Retinal pigment epithelial cell (primary cell): ENCODE measurements at regions not wholly inside any gene's neighbourhood (a gene's known extent, or its start where the extent isn't known, plus 50 kb on each side); places are given as distances from the start of the nearest gene placed in this dataset.
"Not testable (repeated sequence)": the region's sequence is repeated elsewhere in the genome, so short reads cannot be mapped to it uniquely, and the experiment has no call there.

Experiments
- DNase-seq: peaks from one replicate; pipeline ENCODE4 v3.0.0-alpha.2; 2010; ENCODE audit warnings: low read depth
- H3K4me3 ChIP-seq: 2 replicates; pipeline ENCODE4 v1.5.1; 2011; ENCODE audit warnings: mild to moderate bottlenecking, low read length, control low read depth, moderate library complexity
- CTCF ChIP-seq: conservative IDR thresholded peaks from 2 replicates; pipeline ENCODE4 v1.5.1; 2011; ENCODE audit warnings: low read depth, low read length, control low read depth, inconsistent platforms

GRCh38 chr10:26938578-26938977 is 77.8 kb upstream of the ABI1 start:
- DNase-seq: no peak
- no peak for TF ChIP-seq CTCF
- no peak overlapping the region for H3K4me3 ChIP-seq

- TF ChIP-seq CTCF: no peak
- no peak overlapping the region for H3K4me3 ChIP-seq
- DNase-seq: no peak
Measured at GRCh38 chr10:26937371-26937770, 76.6 kb upstream of the ABI1 start.

- H3K4me3 ChIP-seq, DNase-seq: not testable (repeated sequence)
Measured at GRCh38 chr10:26934190-26934589, 73.4 kb upstream of the ABI1 start.

GRCh38 chr10:26932576-26932975 is 71.8 kb upstream of the ABI1 start:
- no peak overlapping the region for H3K4me3 ChIP-seq
- TF ChIP-seq CTCF: no peak
- DNase-seq: no peak

GRCh38 chr10:26931223-26931622 is 70.5 kb upstream of the ABI1 start:
- DNase-seq: no peak
- H3K4me3 ChIP-seq: peak overlapping the region; percentile 22
- TF ChIP-seq CTCF: no peak

- DNase-seq: not testable (repeated sequence)
Measured at GRCh38 chr10:26922824-26923223, 62.1 kb upstream of the ABI1 start.

GRCh38 chr10:26919156-26919860 is 58.5 kb upstream of the ABI1 start:
- not testable (repeated sequence) for H3K4me3 ChIP-seq, DNase-seq

More at GRCh38 chr10:26922824-26923223, 62.1 kb upstream of the ABI1 start:
- not testable (repeated sequence) for H3K4me3 ChIP-seq

GRCh38 chr10:26914898-26915297 is 54.1 kb upstream of the ABI1 start:
- H3K4me3 ChIP-seq: no peak overlapping the region
- DNase-seq: no peak
- no peak for TF ChIP-seq CTCF

- DNase-seq: no peak
- no peak for TF ChIP-seq CTCF
- no peak overlapping the region for H3K4me3 ChIP-seq
Measured at GRCh38 chr10:26911811-26912461, 51.2 kb upstream of the ABI1 start.
